ENCODE measurements at regions not wholly inside any gene's neighbourhood (a gene's known extent, or its start where the extent isn't known, plus 50 kb on each side); places are given as distances from the start of the nearest gene placed in this dataset.

GRCh38 chr12:102735104-102735503, 181.9 kb downstream of the PAH start:
- Histone ChIP-seq H3K36me3 (no peaks in the 10 kb centered on the region), H3K9me3 (no peaks in the 10 kb centered on the region), H3K4me1 (no peaks in the 10 kb centered on the region), H3K4me3 (no peak overlapping the region), H3K27me3 (no peaks in the 10 kb centered on the region), H3K27ac (no peak overlapping the region)
- WGBS, 2 donors (ENCODE audit: low coverage in 1 of 2): 71 to 100% methylated on average over 1 to 3 of the region's 3 CpGs
- ATAC-seq: no peak
- no peak for TF ChIP-seq CTCF (IDR thresholded peaks at IDR 0.05)
- TF ChIP-seq POLR2AphosphoS5 (IDR thresholded peaks at IDR 0.05): no peak
- TF ChIP-seq EP300 (IDR thresholded peaks at IDR 0.05): no peak
- no peak for TF ChIP-seq POLR2A (IDR thresholded peaks at IDR 0.05)

GRCh38 chr12:102730996-102731395, 186.0 kb downstream of the PAH start:
- H3K4me1 ChIP-seq: no peaks in the 10 kb centered on the region
- no peaks in the 10 kb centered on the region for H3K27me3 ChIP-seq
- no peaks in the 10 kb centered on the region for H3K9me3 ChIP-seq
- H3K4me3 ChIP-seq: no peak overlapping the region
- H3K27ac ChIP-seq: no peak overlapping the region
- TF ChIP-seq POLR2A (IDR thresholded peaks at IDR 0.05) (no peak), CTCF (IDR thresholded peaks at IDR 0.05) (no peak), POLR2AphosphoS5 (IDR thresholded peaks at IDR 0.05) (no peak), EP300 (IDR thresholded peaks at IDR 0.05) (no peak)
- ATAC-seq: no peak
- WGBS, 2 donors (ENCODE audit: low coverage in 1 of 2): 71 to 90% methylated on average over 2 to 8 of the region's 8 CpGs
- no peaks in the 10 kb centered on the region for H3K36me3 ChIP-seq

- TF ChIP-seq POLR2A (IDR thresholded peaks at IDR 0.05) (no peak), EP300 (IDR thresholded peaks at IDR 0.05) (no peak), CTCF (IDR thresholded peaks at IDR 0.05) (no peak), POLR2AphosphoS5 (IDR thresholded peaks at IDR 0.05) (no peak)
- ATAC-seq: no peak
- no peak overlapping the region for H3K4me3 ChIP-seq
- H3K27ac ChIP-seq: no peak overlapping the region
- H3K9me3 ChIP-seq: no peaks in the 10 kb centered on the region
- 56 to 63% methylated on average over 5 of the region's 5 CpGs for WGBS, 2 donors (ENCODE audit: low coverage in 1 of 2)
- no peaks in the 10 kb centered on the region for H3K4me1 ChIP-seq
- no peaks in the 10 kb centered on the region for H3K36me3 ChIP-seq
- no peaks in the 10 kb centered on the region for H3K27me3 ChIP-seq
Observed at GRCh38 chr12:102728506-102729242, 188.4 kb downstream of the PAH start.

- WGBS, 2 donors (ENCODE audit: low coverage in 1 of 2): 66 to 76% methylated on average over 4 of the region's 4 CpGs
- TF ChIP-seq CTCF (IDR thresholded peaks at IDR 0.05): no peak
- no peak for TF ChIP-seq POLR2A (IDR thresholded peaks at IDR 0.05)
- TF ChIP-seq EP300 (IDR thresholded peaks at IDR 0.05): no peak
- TF ChIP-seq POLR2AphosphoS5 (IDR thresholded peaks at IDR 0.05): no peak
- H3K9me3 ChIP-seq: no peaks in the 10 kb centered on the region
- no peaks in the 10 kb centered on the region for H3K4me1 ChIP-seq
- no peaks in the 10 kb centered on the region for H3K36me3 ChIP-seq
- H3K4me3 ChIP-seq: no peak overlapping the region
- no peak for ATAC-seq
- H3K27me3 ChIP-seq: no peaks in the 10 kb centered on the region
- H3K27ac ChIP-seq: no peak overlapping the region
Observed at GRCh38 chr12:102726686-102727085, 190.4 kb downstream of the PAH start.

GRCh38 chr12:102722147-102722546, 194.9 kb downstream of the PAH start:
- no peak for ATAC-seq
- Histone ChIP-seq H3K9me3 (no peaks in the 10 kb centered on the region), H3K27ac (no peak overlapping the region), H3K36me3 (no peaks in the 10 kb centered on the region), H3K27me3 (no peaks in the 10 kb centered on the region), H3K4me3 (no peak overlapping the region), H3K4me1 (no peaks in the 10 kb centered on the region)
- no peak for TF ChIP-seq POLR2A (IDR thresholded peaks at IDR 0.05)
- 63% methylated on average over 2 of the region's 2 CpGs; no CpG with 5 or more reads in 1 of the 2 donors for WGBS, 2 donors (ENCODE audit: low coverage in 1 of 2)

Data from gastroesophageal sphincter (tissue), 4 donors.